ENCODE measurements at regions not wholly inside any gene's neighbourhood (a gene's known extent, or its start where the extent isn't known, plus 50 kb on each side); places are given as distances from the start of the nearest gene placed in this dataset.

- Histone ChIP-seq H3K9ac (ENCODE audit: insufficient read depth in 1 of 2, low read depth in 2 of 2, low read length in 2 of 2) (no peak overlapping the region), H3K4me3 (no peak overlapping the region), H3K27me3 (ENCODE audit: control insufficient read depth in 2 of 2, insufficient read depth in 2 of 2, low read length in 2 of 2) (no peaks in the 10 kb centered on the region), H2AFZ (ENCODE audit: low read depth, low read length) (no peak overlapping the region), H3K9me1 (ENCODE audit: control insufficient read depth, insufficient read depth, low read length) (no peaks in the 10 kb centered on the region), H3K79me2 (ENCODE audit: control insufficient read depth, insufficient read depth, low read length) (no peaks in the 10 kb centered on the region), H3K36me3 (ENCODE audit: control insufficient read depth, insufficient read depth, low read length) (no peaks in the 10 kb centered on the region), H3K4me2 (ENCODE audit: insufficient read depth, low read length) (no peak overlapping the region), H4K20me1 (replicated peaks; ENCODE audit: control insufficient read depth, insufficient read depth, low read length) (no peaks in the 10 kb centered on the region), H3K4me1 (replicated peaks in 1 of 2; ENCODE audit: control insufficient read depth in 2 of 2, insufficient read depth in 2 of 2, low read length in 2 of 2) (no peaks in the 10 kb centered on the region), H3K9me3 (replicated peaks; ENCODE audit: control insufficient read depth, insufficient read depth, low read depth, low read length) (peaks cover 4% of the 10 kb centered on the region), H3K27ac (ENCODE audit: extremely low read depth, low read depth, low read length) (no peak overlapping the region)
- TF ChIP-seq PRDM10 (IDR thresholded peaks at IDR 0.05; ENCODE audit: partially characterized antibody): no peak
- no peak for DNase-seq (ENCODE audit: extremely low read depth in 1 of 4, low spot score in 3 of 4)
- no peak for ATAC-seq
- WGBS (ENCODE audit: insufficient coverage, low coverage, missing lambda C conversion rate): 1% methylated on average over 3 of the region's 3 CpGs
- POLR2A ChIA-PET: no interaction called here
- CTCF ChIA-PET (ENCODE audit: low intra/inter-chr PET ratio): no interaction called here
- no TSS peak for BruUV-seq (replicated peaks)
- FAIRE-seq: no peak
- intact Hi-C loops (cut with micrococcal nuclease): no loop called here
- in situ Hi-C loops (cut with MboI): no loop called here
Measured at GRCh38 chr6:19465760-19466159, 371.4 kb upstream of the ID4 start.

GRCh38 chr6:19470333-19470732, 366.8 kb upstream of the ID4 start:
- no peak overlapping the region for H3K4me3 ChIP-seq
- BruUV-seq (replicated peaks): no TSS peak

More at GRCh38 chr6:19470333-19470732, 366.8 kb upstream of the ID4 start:
- POLR2A ChIA-PET: no interaction called here
- TF ChIP-seq UBTF (IDR thresholded peaks at IDR 0.05; ENCODE audit: borderline replicate concordance in 1 of 2, low read depth in 2 of 2, low read length in 2 of 2): no peak
- no peak for TF ChIP-seq ZNF354B (CRISPR knock-in tag; IDR thresholded peaks at IDR 0.05)
- no peak for TF ChIP-seq ZNF57 (CRISPR knock-in tag; IDR thresholded peaks at IDR 0.05)
- no peak for TF ChIP-seq ARID1B (IDR thresholded peaks at IDR 0.05)
- TF ChIP-seq ZNF766 (CRISPR knock-in tag; conservative IDR thresholded peaks at IDR 0.05): no peak
- no peak for TF ChIP-seq ZNF384 (IDR thresholded peaks at IDR 0.05; ENCODE audit: low read depth, low read length)
- TF ChIP-seq MIER1 (IDR thresholded peaks at IDR 0.05; ENCODE audit: low read depth): no peak
- TF ChIP-seq PTRF (tag; IDR thresholded peaks at IDR 0.05): no peak
- TF ChIP-seq ZNF41 (CRISPR knock-in tag; conservative IDR thresholded peaks at IDR 0.05): no peak
- CTCF ChIA-PET (ENCODE audit: low intra/inter-chr PET ratio): no interaction called here
- no peaks in the 10 kb centered on the region for H3K79me2 ChIP-seq (ENCODE audit: control insufficient read depth, insufficient read depth, low read length)
- FAIRE-seq: no peak
- 0% methylated on average over 7 of the region's 7 CpGs for WGBS (ENCODE audit: insufficient coverage, low coverage, missing lambda C conversion rate)
- no peak for ATAC-seq
- intact Hi-C loops (cut with micrococcal nuclease): no loop called here
- no peak overlapping the region for H3K4me2 ChIP-seq (ENCODE audit: insufficient read depth, low read length)
- H3K27me3 ChIP-seq (ENCODE audit: control insufficient read depth in 2 of 2, insufficient read depth in 2 of 2, low read length in 2 of 2): no peaks in the 10 kb centered on the region
- in situ Hi-C loops (cut with MboI): no loop called here
- peaks cover 5% of the 10 kb centered on the region for H3K9me3 ChIP-seq (replicated peaks; ENCODE audit: control insufficient read depth, insufficient read depth, low read depth, low read length)
- no peaks in the 10 kb centered on the region for H3K36me3 ChIP-seq (ENCODE audit: control insufficient read depth, insufficient read depth, low read length)
- no peaks in the 10 kb centered on the region for H4K20me1 ChIP-seq (replicated peaks; ENCODE audit: control insufficient read depth, insufficient read depth, low read length)
- no peak overlapping the region for H3K9ac ChIP-seq (ENCODE audit: insufficient read depth in 1 of 2, low read depth in 2 of 2, low read length in 2 of 2)
- no peak overlapping the region for H3K27ac ChIP-seq (ENCODE audit: extremely low read depth, low read depth, low read length)
- no peaks in the 10 kb centered on the region for H3K4me1 ChIP-seq (replicated peaks in 1 of 2; ENCODE audit: control insufficient read depth in 2 of 2, insufficient read depth in 2 of 2, low read length in 2 of 2)
- H3K9me1 ChIP-seq (ENCODE audit: control insufficient read depth, insufficient read depth, low read length): no peaks in the 10 kb centered on the region
- H2AFZ ChIP-seq (ENCODE audit: low read depth, low read length): no peak overlapping the region
- no peak for DNase-seq (ENCODE audit: extremely low read depth in 1 of 4, low spot score in 3 of 4)
